T-cell (primary cell): ENCODE measurements at regions not wholly inside any gene's neighbourhood (a gene's known extent, or its start where the extent isn't known, plus 50 kb on each side); places are given as distances from the start of the nearest gene placed in this dataset.
"Not testable (repeated sequence)": the region's sequence is repeated elsewhere in the genome, so short reads cannot be mapped to it uniquely, and the experiment has no call there.

Experiments used
- ATAC-seq, 4 experiments: fragments of 200-7000 bp in 3 of 4; fragments of 150-1000 bp in 1 of 4; cut with Tn5 transposase; replicated peaks in 1 of 4; 1 replicate in 3 of 4; 2 replicates in 1 of 4; pipeline ENCODE4 v1.10.0; 2021; ENCODE audit warnings: moderate library complexity in 3 of 4, mild to moderate bottlenecking in 2 of 4, moderate number of reproducible peaks in 1 of 4
- CTCF ChIA-PET, 2 donors: fragments of 300-600 bp; sonication (Branson Sonifier 250); formaldehyde crosslinking; loops; one replicate each; lab custom pipeline; 2022; ENCODE audit warnings: antibody characterized with exemption in 2 of 2; lab: Charles Lee
- POLR2A ChIA-PET, 2 donors: fragments of 300-600 bp; sonication (Branson Sonifier 250); formaldehyde crosslinking; loops; one replicate each; lab custom pipeline; 2022; ENCODE audit warnings: antibody characterized with exemption in 2 of 2; lab: Charles Lee
- DNase-seq, 35 experiments: peaks; one replicate each; pipeline versions ENCODE4 v3.0.0 to v3.0.0-alpha.2; 2013 to 2023
- H3K27ac ChIP-seq: one replicate; pipeline ENCODE4 v1.5.1; 2013; ENCODE audit warnings: low read length
- H3K27me3 ChIP-seq, 2 experiments: replicated peaks in 1 of 2; 1 replicate in 1 of 2; 2 replicates in 1 of 2; pipeline versions ENCODE4 v1.6.1 to v1.7.0; 2013; ENCODE audit warnings: low read length in 1 of 2, mixed read lengths in 1 of 2; ENCODE audit not compliant: control insufficient read depth in 2 of 2, insufficient read depth in 2 of 2; ENCODE audit errors: extremely low read depth in 1 of 2
- H3K36me3 ChIP-seq, 2 donors: 1 replicate in 1 of 2; 2 replicates in 1 of 2; pipeline versions ENCODE4 v1.6.1 to v1.7.0; 2013; ENCODE audit warnings: low read length in 1 of 2; ENCODE audit not compliant: control insufficient read depth in 2 of 2, insufficient read depth in 1 of 2; ENCODE audit errors: extremely low read depth in 1 of 2
- H3K4me1 ChIP-seq, 2 experiments: 1 replicate in 1 of 2; 2 replicates in 1 of 2; pipeline versions ENCODE4 v1.6.1 to v1.7.0; 2013; ENCODE audit warnings: low read length in 2 of 2, mixed read lengths in 1 of 2; ENCODE audit not compliant: insufficient read depth in 2 of 2, control insufficient read depth in 1 of 2; ENCODE audit errors: extremely low read depth in 1 of 2
- H3K4me3 ChIP-seq, 2 donors: 1 replicate in 1 of 2; 2 replicates in 1 of 2; pipeline versions ENCODE4 v1.5.1 to v1.7.0; 2013; ENCODE audit warnings: mild to moderate bottlenecking in 2 of 2, low read length in 1 of 2, moderate library complexity in 1 of 2; ENCODE audit not compliant: control insufficient read depth in 1 of 2; ENCODE audit errors: extremely low read depth in 1 of 2
- H3K9me3 ChIP-seq: 2 replicates; pipeline ENCODE4 v1.7.0; 2013
- H3K27ac Mint-ChIP-seq, 2 donors: one replicate each; pipeline ENCODE4 v1.8.0; 2020 to 2021; ENCODE audit warnings: mild to moderate bottlenecking in 2 of 2, mixed read lengths in 2 of 2
- H3K27me3 Mint-ChIP-seq, 2 donors: one replicate each; pipeline ENCODE4 v1.8.0; 2021 to 2022; ENCODE audit warnings: mixed read lengths in 2 of 2
- H3K36me3 Mint-ChIP-seq: one replicate; pipeline ENCODE4 v1.8.0; 2021; ENCODE audit warnings: mixed read lengths
- H3K4me1 Mint-ChIP-seq, 3 donors: one replicate each; pipeline ENCODE4 v1.8.0; 2020 to 2022; ENCODE audit warnings: mixed read lengths in 3 of 3, mild to moderate bottlenecking in 1 of 3
- H3K4me3 Mint-ChIP-seq, 3 donors: one replicate each; pipeline ENCODE4 v1.8.0; 2020 to 2022; ENCODE audit warnings: mild to moderate bottlenecking in 3 of 3, mixed read lengths in 3 of 3, moderate library complexity in 3 of 3
- H3K9me3 Mint-ChIP-seq, 3 donors: one replicate each; pipeline ENCODE4 v1.8.0; 2020 to 2022; ENCODE audit warnings: mixed read lengths in 3 of 3
- WGBS: methylation state at CpG from one replicate; pipeline ENCODE4 v1.1.5; 2013; ENCODE audit warnings: missing lambda C conversion rate; ENCODE audit not compliant: insufficient coverage; 5-methylcytosine and 5-hydroxymethylcytosine counted together

GRCh38 chrX:52261125-52261462 lies 76.4 kb downstream of the MAGED4 start:
- peak overlapping the region in 1 of 2 donors; percentile 92 for H3K4me3 ChIP-seq
- DNase-seq = no peak
- ATAC-seq = no peak

GRCh38 chrX:52261463-52262194 lies 76.9 kb downstream of the MAGED4 start:
- POLR2A ChIA-PET = no interaction called here
- peaks cover 4 to 7% of the 10 kb centered on the region in 2 experiments for H3K4me1 ChIP-seq
- WGBS = 1% methylated on average over 23 of the region's 41 CpGs
- peak; percentile 69 to 94 (median 82) for DNase-seq
- Mint-ChIP-seq H3K4me1 (peaks cover 17 to 25% (median 18%) of the 10 kb centered on the region in 3 donors), H3K4me3 (peak overlapping the region; percentile 87 to 97 (median 96)), H3K9me3 (no peaks in the 10 kb centered on the region), H3K27ac (peak overlapping the region; percentile 100), H3K27me3 (peaks cover 7 to 34% of the 10 kb centered on the region in 2 donors), H3K36me3 (no peaks in the 10 kb centered on the region)
- peak overlapping the region; percentile 87 for H3K27ac ChIP-seq
- CTCF ChIA-PET = interaction anchor here (0.6 to 1.0 kb wide), 4 partner anchors 369 to 1570 kb away, joined by 3 to 8 read pairs (median 4); no protein-coding TSS in a partner anchor
- H3K4me3 ChIP-seq = peak overlapping the region; percentile 81 to 92
- ATAC-seq = peak; percentile 96 to 97 (median 97)
- no peaks in the 10 kb centered on the region for H3K27me3 ChIP-seq
- no peaks in the 10 kb centered on the region for H3K36me3 ChIP-seq
- H3K9me3 ChIP-seq = no peaks in the 10 kb centered on the region

More at GRCh38 chrX:52261125-52261462, 76.4 kb downstream of the MAGED4 start:
- CTCF ChIA-PET = interaction anchor here (0.6 to 1.0 kb wide), 2 partner anchors 620 to 734 kb away, joined by 4 to 8 read pairs; no protein-coding TSS in a partner anchor
- Mint-ChIP-seq H3K4me1 (peaks cover 17 to 25% (median 18%) of the 10 kb centered on the region in 3 donors), H3K9me3 (no peaks in the 10 kb centered on the region), H3K27ac (peak overlapping the region; percentile 100), H3K4me3 (peak overlapping the region; percentile 87 to 97 (median 96)), H3K36me3 (no peaks in the 10 kb centered on the region), H3K27me3 (peaks cover 7 to 34% of the 10 kb centered on the region in 2 donors)
- no peaks in the 10 kb centered on the region for H3K9me3 ChIP-seq
- no peaks in the 10 kb centered on the region for H3K36me3 ChIP-seq
- H3K27ac ChIP-seq = no peak overlapping the region
- POLR2A ChIA-PET = no interaction called here
- no peaks in the 10 kb centered on the region for H3K27me3 ChIP-seq
- peaks cover 4 to 7% of the 10 kb centered on the region in 2 experiments for H3K4me1 ChIP-seq
- WGBS = 0% methylated on average over 1 of the region's 2 CpGs

GRCh38 chrX:52262195-52262546 lies 77.5 kb downstream of the MAGED4 start:
- no peaks in the 10 kb centered on the region for H3K36me3 Mint-ChIP-seq
- H3K9me3 Mint-ChIP-seq = no peaks in the 10 kb centered on the region

GRCh38 chrX:52263417-52263816 lies 78.7 kb downstream of the MAGED4 start:
- Histone ChIP-seq H3K9me3 (no peaks in the 10 kb centered on the region), H3K36me3 (no peaks in the 10 kb centered on the region), H3K4me3 (no peak overlapping the region), H3K27ac (no peak overlapping the region), H3K27me3 (no peaks in the 10 kb centered on the region), H3K4me1 (peaks cover 4 to 7% of the 10 kb centered on the region in 2 experiments)
- Mint-ChIP-seq H3K36me3 (no peaks in the 10 kb centered on the region), H3K27me3 (peaks cover 2 to 25% of the 10 kb centered on the region in 2 donors), H3K4me1 (peaks cover 17 to 25% (median 18%) of the 10 kb centered on the region in 3 donors), H3K9me3 (no peaks in the 10 kb centered on the region), H3K27ac (no peak overlapping the region), H3K4me3 (peak overlapping the region in 1 of 3 donors; percentile 87)
- ATAC-seq = no peak
- no peak for DNase-seq
- WGBS = no CpG with 5 or more reads among the region's 5 CpGs
- ChIA-PET POLR2A (interaction anchor here in 1 of 2 donors (0.6 kb wide), 1 partner anchor 13 kb away, joined by 5 read pairs; no protein-coding TSS in a partner anchor), CTCF (no interaction called here)

More at GRCh38 chrX:52262195-52262546, 77.5 kb downstream of the MAGED4 start:
- DNase-seq = peak in 3 of 35 experiments; percentile 0 to 1 (median 0)
- Mint-ChIP-seq H3K27ac (peak overlapping the region; percentile 100), H3K4me3 (peak overlapping the region; percentile 87 to 97 (median 96)), H3K27me3 (peaks cover 2 to 34% of the 10 kb centered on the region in 2 donors), H3K4me1 (peaks cover 17 to 25% (median 18%) of the 10 kb centered on the region in 3 donors)
- peak in 2 of 4 experiments; percentile 20 to 24 for ATAC-seq
- ChIA-PET CTCF (interaction anchor here in 1 of 2 donors (0.6 to 1.0 kb wide), 3 partner anchors 369 to 1571 kb away, joined by 3 to 4 read pairs (median 3); no protein-coding TSS in a partner anchor), POLR2A (no interaction called here)
- Histone ChIP-seq H3K27me3 (no peaks in the 10 kb centered on the region), H3K36me3 (no peaks in the 10 kb centered on the region), H3K4me3 (peak overlapping the region; percentile 81 to 92), H3K9me3 (no peaks in the 10 kb centered on the region), H3K4me1 (peaks cover 4 to 7% of the 10 kb centered on the region in 2 experiments), H3K27ac (peak overlapping the region; percentile 87)
- WGBS = 15% methylated on average over 13 of the region's 19 CpGs

GRCh38 chrX:52265713-52266112 lies 81.0 kb downstream of the MAGED4 start:
- no peak overlapping the region for H3K27ac ChIP-seq
- no peak for DNase-seq
- CTCF ChIA-PET = no interaction called here
- Mint-ChIP-seq H3K27me3 (peaks cover 2 to 29% of the 10 kb centered on the region in 2 donors), H3K36me3 (no peaks in the 10 kb centered on the region), H3K4me1 (peaks cover 16 to 23% (median 17%) of the 10 kb centered on the region in 3 donors), H3K4me3 (no peak overlapping the region), H3K27ac (no peak overlapping the region), H3K9me3 (no peaks in the 10 kb centered on the region)
- H3K4me1 ChIP-seq = peaks cover 4 to 7% of the 10 kb centered on the region in 2 experiments
- no peaks in the 10 kb centered on the region for H3K9me3 ChIP-seq
- no peaks in the 10 kb centered on the region for H3K27me3 ChIP-seq
- H3K4me3 ChIP-seq = no peak overlapping the region
- H3K36me3 ChIP-seq = no peaks in the 10 kb centered on the region
- ATAC-seq = no peak
- WGBS = no CpG with 5 or more reads among the region's 4 CpGs
- POLR2A ChIA-PET = no interaction called here

- H3K27ac ChIP-seq, H3K27ac Mint-ChIP-seq, DNase-seq, H3K36me3 Mint-ChIP-seq, H3K4me3 ChIP-seq, POLR2A ChIA-PET, ATAC-seq, CTCF ChIA-PET, H3K36me3 ChIP-seq, H3K9me3 Mint-ChIP-seq, H3K27me3 ChIP-seq, H3K9me3 ChIP-seq, H3K4me1 Mint-ChIP-seq, H3K4me1 ChIP-seq, H3K4me3 Mint-ChIP-seq: not testable (repeated sequence)
- no CpG with 5 or more reads among the region's 1 CpG for WGBS
- peaks cover 0 to 39% of the 10 kb centered on the region in 2 donors for H3K27me3 Mint-ChIP-seq
Observed at GRCh38 chrX:52268502-52268901, 83.8 kb downstream of the MAGED4 start.
